Muscle of leg (tissue), 3 donors: ENCODE measurements at regions not wholly inside any gene's neighbourhood (a gene's known extent, or its start where the extent isn't known, plus 50 kb on each side); places are given as distances from the start of the nearest gene placed in this dataset.

Experiments used
- DNase-seq: peaks from one replicate; pipeline ENCODE4 v3.0.0; 2013
- H3K27ac ChIP-seq: one replicate; pipeline ENCODE4 v1.5.1; 2013; ENCODE audit warnings: mild to moderate bottlenecking, low read length, control low read depth
- H3K27me3 ChIP-seq: one replicate; pipeline ENCODE4 v1.6.1; 2013; ENCODE audit warnings: low read length; ENCODE audit not compliant: control insufficient read depth, insufficient read depth
- H3K36me3 ChIP-seq: one replicate; pipeline ENCODE4 v1.6.1; 2013; ENCODE audit warnings: low read length; ENCODE audit not compliant: control insufficient read depth, insufficient read depth
- H3K4me1 ChIP-seq: one replicate; pipeline ENCODE4 v1.6.1; 2013; ENCODE audit warnings: low read length; ENCODE audit not compliant: control insufficient read depth, insufficient read depth
- H3K4me3 ChIP-seq: one replicate; pipeline ENCODE4 v1.5.1; 2013; ENCODE audit warnings: low read length, control low read depth
- H3K9me3 ChIP-seq: replicated peaks from 2 replicates; pipeline ENCODE4 v1.6.1; 2013; ENCODE audit warnings: low read depth, low read length; ENCODE audit not compliant: control insufficient read depth
- WGBS: methylation state at CpG from one replicate; pipeline ENCODE4 v1.1.5; 2013; ENCODE audit warnings: missing lambda C conversion rate; ENCODE audit not compliant: insufficient coverage; 5-methylcytosine and 5-hydroxymethylcytosine counted together

GRCh38 chr12:90166012-90166411 is 457.4 kb upstream of the ATP2B1 start:
- no peak for DNase-seq
- no peaks in the 10 kb centered on the region for H3K36me3 ChIP-seq
- H3K27ac ChIP-seq = no peak overlapping the region
- H3K27me3 ChIP-seq = no peaks in the 10 kb centered on the region
- no CpG with 5 or more reads among the region's 1 CpG for WGBS
- no peaks in the 10 kb centered on the region for H3K9me3 ChIP-seq
- H3K4me3 ChIP-seq = no peak overlapping the region
- no peaks in the 10 kb centered on the region for H3K4me1 ChIP-seq

GRCh38 chr12:90163975-90164374 is 455.3 kb upstream of the ATP2B1 start:
- Histone ChIP-seq H3K27me3 (no peaks in the 10 kb centered on the region), H3K4me1 (no peaks in the 10 kb centered on the region), H3K4me3 (no peak overlapping the region), H3K36me3 (no peaks in the 10 kb centered on the region), H3K9me3 (no peaks in the 10 kb centered on the region), H3K27ac (no peak overlapping the region)
- no CpG with 5 or more reads among the region's 3 CpGs for WGBS
- DNase-seq = no peak

GRCh38 chr12:90153827-90154226 is 445.2 kb upstream of the ATP2B1 start:
- Histone ChIP-seq H3K4me3 (no peak overlapping the region), H3K27me3 (no peaks in the 10 kb centered on the region), H3K4me1 (peaks cover 16% of the 10 kb centered on the region), H3K9me3 (no peaks in the 10 kb centered on the region), H3K36me3 (no peaks in the 10 kb centered on the region), H3K27ac (no peak overlapping the region)
- no peak for DNase-seq
- WGBS = no CpG with 5 or more reads among the region's 5 CpGs

GRCh38 chr12:90152897-90153624 is 444.4 kb upstream of the ATP2B1 start:
- no peak overlapping the region for H3K27ac ChIP-seq
- no peaks in the 10 kb centered on the region for H3K9me3 ChIP-seq
- peaks cover 16% of the 10 kb centered on the region for H3K4me1 ChIP-seq
- 53% methylated on average over 8 of the region's 10 CpGs for WGBS
- no peaks in the 10 kb centered on the region for H3K27me3 ChIP-seq
- no peak overlapping the region for H3K4me3 ChIP-seq
- no peaks in the 10 kb centered on the region for H3K36me3 ChIP-seq
- DNase-seq = peak; percentile 25

- 63% methylated on average over 3 of the region's 3 CpGs for WGBS
- H3K4me1 ChIP-seq = peaks cover 16% of the 10 kb centered on the region
- no peaks in the 10 kb centered on the region for H3K36me3 ChIP-seq
- H3K4me3 ChIP-seq = no peak overlapping the region
- peak; percentile 26 for DNase-seq
- no peak overlapping the region for H3K27ac ChIP-seq
- no peaks in the 10 kb centered on the region for H3K27me3 ChIP-seq
- H3K9me3 ChIP-seq = no peaks in the 10 kb centered on the region
Measured at GRCh38 chr12:90151491-90152015, 442.9 kb upstream of the ATP2B1 start.

- WGBS = no CpG with 5 or more reads among the region's 1 CpG
- H3K9me3 ChIP-seq = no peaks in the 10 kb centered on the region
- DNase-seq = no peak
- H3K4me1 ChIP-seq = peaks cover 16% of the 10 kb centered on the region
- no peak overlapping the region for H3K4me3 ChIP-seq
- no peak overlapping the region for H3K27ac ChIP-seq
- H3K36me3 ChIP-seq = no peaks in the 10 kb centered on the region
- H3K27me3 ChIP-seq = no peaks in the 10 kb centered on the region
Measured at GRCh38 chr12:90149453-90149852, 440.8 kb upstream of the ATP2B1 start.

GRCh38 chr12:90129366-90130030 is 420.9 kb upstream of the ATP2B1 start:
- Histone ChIP-seq H3K9me3 (no peaks in the 10 kb centered on the region), H3K36me3 (no peaks in the 10 kb centered on the region), H3K4me1 (no peaks in the 10 kb centered on the region), H3K4me3 (no peak overlapping the region), H3K27me3 (no peaks in the 10 kb centered on the region), H3K27ac (no peak overlapping the region)
- no peak for DNase-seq
- no CpG with 5 or more reads among the region's 4 CpGs for WGBS

- Histone ChIP-seq H3K27me3 (no peaks in the 10 kb centered on the region), H3K4me3 (no peak overlapping the region), H3K9me3 (no peaks in the 10 kb centered on the region), H3K4me1 (no peaks in the 10 kb centered on the region), H3K27ac (no peak overlapping the region), H3K36me3 (no peaks in the 10 kb centered on the region)
- DNase-seq = peak; percentile 9
- WGBS = 74% methylated on average over 4 of the region's 4 CpGs
Measured at GRCh38 chr12:90128526-90128925, 419.9 kb upstream of the ATP2B1 start.

GRCh38 chr12:90126125-90126524 is 417.5 kb upstream of the ATP2B1 start:
- Histone ChIP-seq H3K27ac (no peak overlapping the region), H3K4me1 (peaks cover 3% of the 10 kb centered on the region), H3K36me3 (no peaks in the 10 kb centered on the region), H3K27me3 (no peaks in the 10 kb centered on the region), H3K4me3 (no peak overlapping the region), H3K9me3 (peaks cover 6% of the 10 kb centered on the region)
- WGBS = no CpG with 5 or more reads among the region's 2 CpGs
- DNase-seq = no peak

GRCh38 chr12:90124914-90125313 is 416.3 kb upstream of the ATP2B1 start:
- 86% methylated on average over 7 of the region's 7 CpGs for WGBS
- DNase-seq = no peak

More at GRCh38 chr12:90124914-90125313, 416.3 kb upstream of the ATP2B1 start:
- peaks cover 14% of the 10 kb centered on the region for H3K9me3 ChIP-seq
- no peaks in the 10 kb centered on the region for H3K27me3 ChIP-seq
- H3K27ac ChIP-seq = no peak overlapping the region
- H3K4me3 ChIP-seq = no peak overlapping the region
- H3K4me1 ChIP-seq = peaks cover 3% of the 10 kb centered on the region
- H3K36me3 ChIP-seq = no peaks in the 10 kb centered on the region
